A673 (cell line): ENCODE measurements at regions not wholly inside any gene's neighbourhood (a gene's known extent, or its start where the extent isn't known, plus 50 kb on each side); places are given as distances from the start of the nearest gene placed in this dataset.

Experiments used
- EZH2 ChIP-seq: fragments of 200-600 bp; sonication (generic); IDR thresholded peaks from 2 replicates; pipeline ENCODE4 v1.6.1; 2017; ENCODE audit warnings: borderline replicate concordance, low read depth, mild to moderate bottlenecking, mixed read lengths, antibody characterized with exemption, low read length; ENCODE audit not compliant: poor library complexity, severe bottlenecking
- TF ChIP-seq, protein P1 (sequence below): fragments of 300-800, 200-600 bp; sonication (generic); conservative IDR thresholded peaks from 2 replicates; pipeline ENCODE4 v1.5.1; 2017; ENCODE audit warnings: low read depth, mild to moderate bottlenecking, antibody characterized with exemption, low read length, moderate library complexity, mixed read lengths

DNA sequence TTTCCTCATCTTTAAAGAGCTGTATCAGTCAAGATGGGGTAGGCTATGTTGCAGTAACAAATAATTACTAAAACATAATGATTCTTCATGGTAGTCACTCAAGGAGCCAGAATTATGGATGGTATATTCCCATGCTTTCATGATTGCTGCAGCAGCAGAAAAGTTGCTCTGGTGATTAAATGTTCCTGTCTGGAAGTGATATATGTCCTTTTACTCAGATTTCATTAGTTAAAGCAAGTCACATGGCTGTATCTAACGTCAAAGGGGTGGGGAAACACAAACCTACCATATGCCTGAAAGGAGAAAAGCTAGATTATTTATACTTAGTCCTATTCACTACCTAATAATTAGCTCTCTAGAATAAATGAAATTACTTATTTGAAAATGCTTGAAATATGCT lies 594.7 kb downstream of the SOX5 start:
- TF ChIP-seq EZH2: no peak
- TF ChIP-seq, protein P1, sequence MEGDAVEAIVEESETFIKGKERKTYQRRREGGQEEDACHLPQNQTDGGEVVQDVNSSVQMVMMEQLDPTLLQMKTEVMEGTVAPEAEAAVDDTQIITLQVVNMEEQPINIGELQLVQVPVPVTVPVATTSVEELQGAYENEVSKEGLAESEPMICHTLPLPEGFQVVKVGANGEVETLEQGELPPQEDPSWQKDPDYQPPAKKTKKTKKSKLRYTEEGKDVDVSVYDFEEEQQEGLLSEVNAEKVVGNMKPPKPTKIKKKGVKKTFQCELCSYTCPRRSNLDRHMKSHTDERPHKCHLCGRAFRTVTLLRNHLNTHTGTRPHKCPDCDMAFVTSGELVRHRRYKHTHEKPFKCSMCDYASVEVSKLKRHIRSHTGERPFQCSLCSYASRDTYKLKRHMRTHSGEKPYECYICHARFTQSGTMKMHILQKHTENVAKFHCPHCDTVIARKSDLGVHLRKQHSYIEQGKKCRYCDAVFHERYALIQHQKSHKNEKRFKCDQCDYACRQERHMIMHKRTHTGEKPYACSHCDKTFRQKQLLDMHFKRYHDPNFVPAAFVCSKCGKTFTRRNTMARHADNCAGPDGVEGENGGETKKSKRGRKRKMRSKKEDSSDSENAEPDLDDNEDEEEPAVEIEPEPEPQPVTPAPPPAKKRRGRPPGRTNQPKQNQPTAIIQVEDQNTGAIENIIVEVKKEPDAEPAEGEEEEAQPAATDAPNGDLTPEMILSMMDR: no peak
